Epithelial cell of proximal tubule (primary cell): ENCODE measurements at regions not wholly inside any gene's neighbourhood (a gene's known extent, or its start where the extent isn't known, plus 50 kb on each side); places are given as distances from the start of the nearest gene placed in this dataset.

ENCODE experiments used
- DNase-seq: peaks from one replicate; pipeline ENCODE4 v3.0.0-alpha.2; 2011; ENCODE audit warnings: low read depth
- H3K4me3 ChIP-seq: 2 replicates; pipeline ENCODE4 v1.5.1; 2011; ENCODE audit warnings: low read depth, mild to moderate bottlenecking, low read length
- CTCF ChIP-seq: conservative IDR thresholded peaks from 2 replicates; pipeline ENCODE4 v1.5.1; 2012; ENCODE audit warnings: low read depth, mild to moderate bottlenecking, low read length

- no peak for DNase-seq
- no peak for TF ChIP-seq CTCF
- H3K4me3 ChIP-seq, result no peak overlapping the region
Measured at GRCh38 chr22:48459859-48460823, 1367.5 kb downstream of the BRD1 start.

DNA sequence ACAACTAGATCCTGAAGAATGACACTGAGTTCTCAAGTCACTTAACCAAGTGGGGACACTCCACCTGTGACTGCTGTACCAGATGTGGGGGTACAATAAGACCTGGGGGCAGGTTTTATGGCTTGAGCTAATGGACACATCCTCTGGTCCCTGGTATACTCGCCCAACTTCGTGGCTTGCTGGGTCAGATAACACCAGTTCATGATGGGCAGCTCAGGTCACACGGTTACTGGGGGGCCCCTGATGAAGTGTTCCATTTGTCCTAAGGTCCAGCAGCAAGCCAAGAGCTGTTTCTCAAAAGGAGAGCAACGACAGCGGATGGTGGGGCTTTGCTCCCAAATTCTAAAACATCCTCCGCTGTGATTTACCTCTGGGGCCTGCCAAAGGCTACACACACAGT is 1368.4 kb downstream of the BRD1 start:
- DNase-seq, result no peak
- no peak for TF ChIP-seq CTCF
- no peak overlapping the region for H3K4me3 ChIP-seq

DNA sequence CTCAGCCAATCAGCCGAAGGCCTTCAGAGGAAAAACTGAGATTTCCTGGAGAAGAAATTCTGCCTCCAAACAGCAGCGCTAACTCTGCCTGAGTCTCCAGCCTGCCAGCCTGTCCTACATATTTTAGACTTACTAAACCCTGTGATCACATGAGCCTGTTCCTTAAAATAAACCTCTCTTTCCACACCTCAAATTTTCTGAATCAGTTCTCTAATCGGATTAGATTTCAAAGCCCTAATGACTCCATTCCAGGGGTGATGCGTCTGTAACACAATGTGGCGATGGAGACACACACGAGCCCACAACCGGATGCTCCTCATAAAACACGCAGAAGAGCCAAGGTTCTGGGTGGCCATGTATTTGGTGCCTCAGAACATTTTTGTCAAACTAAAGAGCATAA is 1371.2 kb downstream of the BRD1 start:
- TF ChIP-seq CTCF, result no peak
- no peak for DNase-seq
- H3K4me3 ChIP-seq, result no peak overlapping the region

DNA sequence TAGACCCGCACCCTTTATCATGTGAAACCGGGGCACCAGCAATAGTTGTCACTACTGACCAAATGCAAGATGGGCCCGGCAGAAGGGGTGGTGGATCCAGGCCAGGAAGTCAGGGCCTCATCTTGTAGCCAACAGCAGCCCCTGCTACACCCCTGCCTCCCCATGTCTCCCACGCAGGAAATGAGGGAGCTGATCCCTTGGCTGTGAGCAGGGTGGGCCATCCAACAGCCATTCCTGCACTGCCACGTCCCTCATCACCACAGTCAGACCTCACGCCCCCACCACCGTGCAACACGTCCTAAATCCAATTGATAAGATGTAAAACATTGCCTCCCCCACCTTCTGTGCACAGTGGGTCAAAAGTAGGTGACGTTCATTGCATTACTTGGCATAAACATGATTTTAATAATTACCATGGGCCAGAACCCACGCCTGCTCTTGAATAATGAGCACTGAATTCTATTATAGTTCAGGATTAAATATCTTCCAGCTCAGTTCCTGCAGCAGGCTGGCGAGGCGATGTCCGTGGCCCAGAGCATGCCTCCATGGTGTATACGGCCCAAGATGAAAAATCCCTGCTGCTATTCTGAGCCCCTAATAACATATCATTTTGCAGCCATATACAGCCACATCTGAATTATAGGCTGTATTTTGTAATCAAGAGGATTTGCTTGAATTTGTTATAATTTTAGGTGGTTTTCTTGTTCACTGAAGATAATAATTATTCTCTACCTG is 1373.8 kb downstream of the BRD1 start:
- H3K4me3 ChIP-seq, result no peak overlapping the region
- no peak for TF ChIP-seq CTCF
- no peak for DNase-seq

- TF ChIP-seq CTCF, result no peak
- no peak overlapping the region for H3K4me3 ChIP-seq
- no peak for DNase-seq
Measured at GRCh38 chr22:48453171-48453570, 1374.5 kb downstream of the BRD1 start.

- DNase-seq, result no peak
- no peak for TF ChIP-seq CTCF
- H3K4me3 ChIP-seq, result no peak overlapping the region
Measured at GRCh38 chr22:48452766-48453165, 1374.9 kb downstream of the BRD1 start.

- no peak for DNase-seq
- H3K4me3 ChIP-seq, result no peak overlapping the region
- TF ChIP-seq CTCF, result no peak
Measured at GRCh38 chr22:48451891-48452290, 1375.8 kb downstream of the BRD1 start.
